Panc1 (cell line): ENCODE measurements at regions not wholly inside any gene's neighbourhood (a gene's known extent, or its start where the extent isn't known, plus 50 kb on each side); places are given as distances from the start of the nearest gene placed in this dataset.
A peak's percentile ranks its signal among the peaks of the same experiment; 100 is the strongest.

ENCODE experiments used
- ATAC-seq: fragments of 200-7000 bp; cut with Tn5 transposase; 2 replicates; pipeline ENCODE4 v1.9.1; 2020; ENCODE audit warnings: mild to moderate bottlenecking, moderate library complexity
- BruUV-seq: library from RNA; stranded (reverse); fragments of 400-500 nt; replicated peaks from 2 replicates; lab custom pipeline; 2021; lab: Mats Ljungman, UMichigan
- CTCF ChIA-PET: fragments of 300-600 bp; sonication (Branson Sonifier 250); formaldehyde crosslinking; loops from one replicate; lab custom pipeline; 2022; ENCODE audit warnings: antibody characterized with exemption; lab: Charles Lee
- POLR2A ChIA-PET: fragments of 300-600 bp; sonication (Branson Sonifier 250); formaldehyde crosslinking; loops from one replicate; lab custom pipeline; 2022; ENCODE audit warnings: antibody characterized with exemption; lab: Charles Lee
- DNase-seq: peaks from one replicate; pipeline ENCODE4 v3.0.0-alpha.2; 2010; ENCODE audit warnings: low read depth, low spot score
- H3K27ac ChIP-seq: 2 replicates; pipeline ENCODE4 v1.5.1; 2011; ENCODE audit warnings: mild to moderate bottlenecking, low read length, inconsistent platforms
- H3K27me3 ChIP-seq: fragments of 200-500 bp; sonication (Bioruptor generic); 2 replicates; pipeline ENCODE4 v1.6.0; 2014; ENCODE audit warnings: low read length, inconsistent platforms; ENCODE audit not compliant: control insufficient read depth, insufficient read depth
- H3K36me3 ChIP-seq: fragments of 200-500 bp; sonication (Bioruptor generic); 2 replicates; pipeline ENCODE4 v1.5.1; 2014; ENCODE audit warnings: inconsistent platforms, mild to moderate bottlenecking, low read length, moderate library complexity; ENCODE audit not compliant: control insufficient read depth, insufficient read depth
- H3K4me1 ChIP-seq: 2 replicates; pipeline ENCODE4 v1.5.1; 2011; ENCODE audit warnings: inconsistent platforms, mild to moderate bottlenecking, low read length, moderate library complexity; ENCODE audit not compliant: control insufficient read depth, insufficient read depth
- H3K4me3 ChIP-seq, 2 experiments: 2 replicates each; pipeline ENCODE4 v1.5.1; 2011 to 2012; ENCODE audit warnings: low read depth in 2 of 2, low read length in 2 of 2, mild to moderate bottlenecking in 2 of 2, inconsistent platforms in 1 of 2, moderate library complexity in 1 of 2
- H3K9me3 ChIP-seq: fragments of 200-500 bp; sonication (Bioruptor generic); 2 replicates; pipeline ENCODE4 v1.5.1; 2014; ENCODE audit warnings: low read depth, mild to moderate bottlenecking, inconsistent platforms, low read length, moderate library complexity; ENCODE audit not compliant: control insufficient read depth, insufficient read depth
- POLR2AphosphoS5 ChIP-seq: IDR thresholded peaks from 2 replicates; pipeline ENCODE4 v1.6.1; 2012; ENCODE audit warnings: mild to moderate bottlenecking, low read depth, low read length, moderate library complexity
- SIN3A ChIP-seq: IDR thresholded peaks from 2 replicates; pipeline ENCODE4 v1.6.1; 2012; ENCODE audit warnings: low read depth, mild to moderate bottlenecking, low read length, moderate library complexity, borderline replicate concordance; ENCODE audit not compliant: insufficient read depth
- TCF7L2 ChIP-seq: IDR thresholded peaks from 2 replicates; pipeline ENCODE4 v1.6.1; 2011; ENCODE audit warnings: mild to moderate bottlenecking, low read depth, low read length, inconsistent platforms
- in situ Hi-C: cut with HindIII; loops from 2 replicates; pipeline ENCODE4 v1.10.0; 2016; ENCODE audit warnings: low sequenced_read_pairs, low pct_unique_long_range_greater_than_20kb
- intact Hi-C: fragments of 100-400 bp; cut with micrococcal nuclease; formaldehyde crosslinking; loops from one replicate; pipeline ENCODE4 v1.10.0; 2022; ENCODE audit not compliant: unreplicated experiment
- TF ChIP-seq, protein P1 (sequence below), 2 experiments: IDR thresholded peaks; 2 replicates each; pipeline ENCODE4 v1.6.1; 2011 to 2012; ENCODE audit warnings: low read depth in 2 of 2, control low read depth in 1 of 2, low read length in 1 of 2, mild to moderate bottlenecking in 1 of 2, moderate library complexity in 1 of 2; ENCODE audit not compliant: insufficient read depth in 1 of 2
- TF ChIP-seq, protein P2 (sequence below): fragments of 450-650 bp; IDR thresholded peaks from 2 replicates; pipeline ENCODE4 v1.5.1; 2017; ENCODE audit warnings: mild to moderate bottlenecking

DNA sequence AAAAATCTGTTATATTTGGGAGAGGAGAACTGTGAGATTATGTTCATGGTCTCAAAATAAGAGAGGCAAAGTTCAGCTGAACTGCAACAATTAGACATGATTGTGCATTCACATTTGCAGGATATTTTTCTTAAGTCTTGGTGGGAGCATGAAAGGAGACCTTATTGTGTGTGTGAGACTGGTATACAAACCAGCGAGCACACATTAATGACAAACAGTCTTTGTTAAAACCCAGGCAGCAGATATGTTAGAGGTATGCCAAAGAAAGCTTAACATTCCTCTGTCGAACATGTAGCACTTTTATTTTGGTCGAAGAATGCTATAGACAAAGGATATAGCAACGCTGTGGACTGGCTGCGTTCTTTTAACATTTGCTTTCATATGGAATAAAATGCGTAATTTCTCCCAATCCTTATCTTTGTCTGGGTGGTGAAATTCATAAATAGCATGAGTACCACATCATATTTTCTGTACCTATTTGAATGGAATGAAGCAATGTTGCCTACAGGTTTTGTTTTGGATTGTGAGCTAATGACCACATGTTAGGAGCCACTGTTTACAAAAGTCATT is 88.4 kb downstream of the ICOS start:
- H3K27me3 ChIP-seq: peaks cover 2% of the 10 kb centered on the region; the same call in 1 of the 2 replicates
- no peaks in the 10 kb centered on the region for H3K9me3 ChIP-seq
- H3K4me3 ChIP-seq: no peak overlapping the region
- POLR2A ChIA-PET: no interaction called here
- no peaks in the 10 kb centered on the region for H3K4me1 ChIP-seq
- DNase-seq (no peak), ATAC-seq (no peak)
- TF ChIP-seq, protein P1, sequence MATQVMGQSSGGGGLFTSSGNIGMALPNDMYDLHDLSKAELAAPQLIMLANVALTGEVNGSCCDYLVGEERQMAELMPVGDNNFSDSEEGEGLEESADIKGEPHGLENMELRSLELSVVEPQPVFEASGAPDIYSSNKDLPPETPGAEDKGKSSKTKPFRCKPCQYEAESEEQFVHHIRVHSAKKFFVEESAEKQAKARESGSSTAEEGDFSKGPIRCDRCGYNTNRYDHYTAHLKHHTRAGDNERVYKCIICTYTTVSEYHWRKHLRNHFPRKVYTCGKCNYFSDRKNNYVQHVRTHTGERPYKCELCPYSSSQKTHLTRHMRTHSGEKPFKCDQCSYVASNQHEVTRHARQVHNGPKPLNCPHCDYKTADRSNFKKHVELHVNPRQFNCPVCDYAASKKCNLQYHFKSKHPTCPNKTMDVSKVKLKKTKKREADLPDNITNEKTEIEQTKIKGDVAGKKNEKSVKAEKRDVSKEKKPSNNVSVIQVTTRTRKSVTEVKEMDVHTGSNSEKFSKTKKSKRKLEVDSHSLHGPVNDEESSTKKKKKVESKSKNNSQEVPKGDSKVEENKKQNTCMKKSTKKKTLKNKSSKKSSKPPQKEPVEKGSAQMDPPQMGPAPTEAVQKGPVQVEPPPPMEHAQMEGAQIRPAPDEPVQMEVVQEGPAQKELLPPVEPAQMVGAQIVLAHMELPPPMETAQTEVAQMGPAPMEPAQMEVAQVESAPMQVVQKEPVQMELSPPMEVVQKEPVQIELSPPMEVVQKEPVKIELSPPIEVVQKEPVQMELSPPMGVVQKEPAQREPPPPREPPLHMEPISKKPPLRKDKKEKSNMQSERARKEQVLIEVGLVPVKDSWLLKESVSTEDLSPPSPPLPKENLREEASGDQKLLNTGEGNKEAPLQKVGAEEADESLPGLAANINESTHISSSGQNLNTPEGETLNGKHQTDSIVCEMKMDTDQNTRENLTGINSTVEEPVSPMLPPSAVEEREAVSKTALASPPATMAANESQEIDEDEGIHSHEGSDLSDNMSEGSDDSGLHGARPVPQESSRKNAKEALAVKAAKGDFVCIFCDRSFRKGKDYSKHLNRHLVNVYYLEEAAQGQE (IDR thresholded peaks at IDR 0.05; ENCODE audit: insufficient read depth in 1 of 2, low read depth in 2 of 2, low read length in 1 of 2): no peak
- no peaks in the 10 kb centered on the region for H3K36me3 ChIP-seq
- in situ Hi-C loops (no loop called here), intact Hi-C loops (loop anchor here (5.0 kb wide), 1 partner anchor 117 kb away; no protein-coding TSS in a partner anchor)
- CTCF ChIA-PET: no interaction called here
- BruUV-seq: no TSS peak
- no peak overlapping the region for H3K27ac ChIP-seq

DNA sequence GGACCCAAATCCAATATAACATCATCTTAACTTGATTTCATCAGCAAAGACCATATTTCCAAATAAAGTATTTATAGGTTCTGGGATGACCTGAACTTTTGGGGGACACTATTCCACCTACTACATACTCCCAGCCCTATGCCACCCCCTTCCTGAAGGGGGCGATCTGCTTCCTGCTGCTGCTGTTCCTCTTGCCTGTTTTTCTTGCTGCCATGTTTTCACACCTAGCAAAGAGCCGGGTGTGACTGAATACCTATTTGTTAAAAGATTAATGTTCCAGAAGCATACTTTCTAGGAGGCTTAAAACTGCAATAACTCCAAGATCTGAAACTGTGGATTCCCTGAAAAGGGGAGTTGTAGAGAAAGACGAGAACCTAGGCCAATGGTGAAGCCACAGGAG is 89.7 kb downstream of the ICOS start:
- H3K27me3 ChIP-seq: peaks cover 2% of the 10 kb centered on the region; the same call in 1 of the 2 replicates
- no peak overlapping the region for H3K27ac ChIP-seq
- no peaks in the 10 kb centered on the region for H3K9me3 ChIP-seq
- TF ChIP-seq SIN3A (no peak), TCF7L2 (no peak), POLR2AphosphoS5 (no peak)
- TF ChIP-seq, protein P1 (IDR thresholded peaks at IDR 0.05; ENCODE audit: insufficient read depth in 1 of 2, low read depth in 2 of 2, low read length in 1 of 2): no peak
- TF ChIP-seq, protein P2, sequence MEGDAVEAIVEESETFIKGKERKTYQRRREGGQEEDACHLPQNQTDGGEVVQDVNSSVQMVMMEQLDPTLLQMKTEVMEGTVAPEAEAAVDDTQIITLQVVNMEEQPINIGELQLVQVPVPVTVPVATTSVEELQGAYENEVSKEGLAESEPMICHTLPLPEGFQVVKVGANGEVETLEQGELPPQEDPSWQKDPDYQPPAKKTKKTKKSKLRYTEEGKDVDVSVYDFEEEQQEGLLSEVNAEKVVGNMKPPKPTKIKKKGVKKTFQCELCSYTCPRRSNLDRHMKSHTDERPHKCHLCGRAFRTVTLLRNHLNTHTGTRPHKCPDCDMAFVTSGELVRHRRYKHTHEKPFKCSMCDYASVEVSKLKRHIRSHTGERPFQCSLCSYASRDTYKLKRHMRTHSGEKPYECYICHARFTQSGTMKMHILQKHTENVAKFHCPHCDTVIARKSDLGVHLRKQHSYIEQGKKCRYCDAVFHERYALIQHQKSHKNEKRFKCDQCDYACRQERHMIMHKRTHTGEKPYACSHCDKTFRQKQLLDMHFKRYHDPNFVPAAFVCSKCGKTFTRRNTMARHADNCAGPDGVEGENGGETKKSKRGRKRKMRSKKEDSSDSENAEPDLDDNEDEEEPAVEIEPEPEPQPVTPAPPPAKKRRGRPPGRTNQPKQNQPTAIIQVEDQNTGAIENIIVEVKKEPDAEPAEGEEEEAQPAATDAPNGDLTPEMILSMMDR: peak; percentile 45
- in situ Hi-C loops: no loop called here
- BruUV-seq: no TSS peak
- POLR2A ChIA-PET: no interaction called here
- no peak overlapping the region for H3K4me3 ChIP-seq
- intact Hi-C loops: loop anchor here (5.0 kb wide), 1 partner anchor 116 kb away; no protein-coding TSS in a partner anchor
- no peaks in the 10 kb centered on the region for H3K36me3 ChIP-seq
- DNase-seq: no peak
- ATAC-seq: no peak
- H3K4me1 ChIP-seq: no peaks in the 10 kb centered on the region
- CTCF ChIA-PET: no interaction called here
